GM21717 (cell line): ENCODE measurements at regions not wholly inside any gene's neighbourhood (a gene's known extent, or its start where the extent isn't known, plus 50 kb on each side); places are given as distances from the start of the nearest gene placed in this dataset.
"Not testable (repeated sequence)": the region's sequence is repeated elsewhere in the genome, so short reads cannot be mapped to it uniquely, and the experiment has no call there.

Experiments
- ATAC-seq: cut with Tn5 transposase; IDR thresholded peaks from one replicate; pipeline ENCODE4 v1.9.1; 2021; ENCODE audit warnings: mild to moderate bottlenecking, moderate library complexity; ENCODE audit not compliant: unreplicated experiment

DNA sequence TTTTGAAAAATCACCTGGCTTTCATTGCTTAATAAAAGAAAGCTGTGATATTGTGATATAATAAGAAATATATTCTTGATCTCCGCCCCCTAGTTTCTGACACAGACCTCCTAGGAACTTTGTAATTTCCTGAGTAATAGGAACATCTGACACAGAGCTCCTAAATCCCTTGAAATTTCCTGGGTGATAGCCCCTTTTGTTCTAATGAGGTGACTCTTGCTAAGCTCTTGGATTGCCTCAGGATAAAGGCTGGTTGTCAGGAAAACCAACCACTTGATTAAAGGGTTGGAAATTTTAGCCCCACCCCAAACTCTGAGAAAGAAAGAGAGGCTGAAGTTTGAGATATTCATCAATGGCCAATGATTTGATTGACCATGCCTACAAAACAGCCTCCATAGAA is 326.4 kb upstream of the KIF2B start:
- no peak for ATAC-seq

DNA sequence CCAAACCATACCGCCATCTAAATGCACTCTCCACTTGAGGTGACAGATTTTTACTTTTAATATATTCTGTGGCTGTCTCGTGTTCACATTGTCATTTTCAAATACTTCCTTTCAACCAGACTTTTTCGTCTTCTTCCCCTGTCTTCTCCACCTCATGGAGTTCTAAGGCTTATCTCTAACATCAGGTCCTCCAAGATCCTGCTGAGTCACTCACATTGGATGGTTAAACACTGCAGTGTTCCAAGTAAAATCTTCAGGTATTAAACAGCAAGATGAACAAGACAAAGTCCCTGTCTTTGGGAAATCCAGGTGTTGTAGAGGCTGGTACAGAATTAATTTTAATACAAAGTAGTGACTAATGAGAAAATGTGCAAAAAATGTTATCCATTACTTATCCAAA is 330.2 kb upstream of the KIF2B start:
- ATAC-seq: no peak

GRCh38 chr17:53490447-53490968 is 332.2 kb upstream of the KIF2B start:
- ATAC-seq: no peak

- no peak for ATAC-seq
These were observed 339.0 kb upstream of the KIF2B start for GRCh38 chr17:53483704-53484103.

GRCh38 chr17:53475002-53475401 is 347.7 kb upstream of the KIF2B start:
- ATAC-seq: no peak

DNA sequence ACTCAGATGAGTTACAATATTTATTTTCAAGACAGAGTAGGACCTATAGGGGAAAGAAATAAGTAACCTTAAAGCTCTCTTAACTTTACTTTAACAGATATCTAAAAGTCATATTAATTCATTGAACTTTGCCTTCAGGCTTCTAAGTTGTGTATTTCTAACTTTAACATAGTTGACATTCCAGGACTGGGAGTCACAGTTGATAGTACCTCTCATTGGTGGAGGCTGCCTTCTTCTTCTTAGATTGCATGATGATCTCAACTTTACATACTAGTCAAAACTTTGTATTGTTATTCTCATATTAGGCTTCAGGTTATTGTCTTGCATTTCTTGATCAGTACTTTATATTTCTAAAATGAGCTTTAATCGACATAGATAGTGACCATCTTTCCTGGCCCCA is 350.1 kb upstream of the KIF2B start:
- no peak for ATAC-seq

GRCh38 chr17:53471514-53471913 is 351.2 kb upstream of the KIF2B start:
- ATAC-seq: no peak

GRCh38 chr17:53470626-53471025 is 352.1 kb upstream of the KIF2B start:
- no peak for ATAC-seq

DNA sequence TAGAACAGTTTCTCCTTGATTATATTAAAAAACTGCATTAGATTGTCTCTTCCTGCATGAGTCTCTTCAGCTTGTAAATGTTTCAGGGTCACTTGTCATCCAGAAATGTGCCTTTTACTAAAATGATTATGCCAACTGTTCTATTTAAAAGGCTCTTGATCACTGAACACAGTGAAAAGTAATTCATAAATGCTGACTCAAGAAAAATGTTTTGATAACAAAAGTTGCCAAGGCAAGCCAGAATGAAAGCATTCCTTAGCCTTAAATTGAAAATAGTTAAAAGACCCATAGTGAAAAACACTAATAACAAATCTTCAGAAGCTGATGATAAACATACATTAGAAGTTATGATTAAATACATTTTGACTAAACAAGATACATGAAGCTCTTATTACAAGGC is 356.0 kb upstream of the KIF2B start:
- ATAC-seq: no peak

DNA sequence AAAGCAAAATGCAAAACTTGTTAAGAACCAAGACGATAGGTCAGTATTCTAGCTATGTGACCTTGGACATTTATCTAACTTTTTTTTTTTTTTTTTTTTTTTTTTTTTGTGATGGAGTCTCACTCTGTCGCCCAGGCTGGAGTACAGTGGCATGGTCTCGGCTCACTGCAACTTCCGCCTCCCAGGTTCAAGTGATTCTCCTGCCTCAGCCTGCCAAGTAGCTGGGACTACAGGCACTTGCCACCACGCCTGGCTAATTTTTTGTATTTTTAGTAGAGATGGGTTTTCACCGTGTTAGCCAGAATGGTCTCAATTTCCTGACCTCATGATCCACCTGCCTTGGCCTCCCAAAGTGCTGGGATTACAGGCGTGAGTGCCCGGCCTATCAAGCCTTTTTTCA is 358.3 kb upstream of the KIF2B start:
- ATAC-seq: not testable (repeated sequence)

- ATAC-seq: no peak
These were observed 359.4 kb upstream of the KIF2B start for GRCh38 chr17:53463363-53463762.

DNA sequence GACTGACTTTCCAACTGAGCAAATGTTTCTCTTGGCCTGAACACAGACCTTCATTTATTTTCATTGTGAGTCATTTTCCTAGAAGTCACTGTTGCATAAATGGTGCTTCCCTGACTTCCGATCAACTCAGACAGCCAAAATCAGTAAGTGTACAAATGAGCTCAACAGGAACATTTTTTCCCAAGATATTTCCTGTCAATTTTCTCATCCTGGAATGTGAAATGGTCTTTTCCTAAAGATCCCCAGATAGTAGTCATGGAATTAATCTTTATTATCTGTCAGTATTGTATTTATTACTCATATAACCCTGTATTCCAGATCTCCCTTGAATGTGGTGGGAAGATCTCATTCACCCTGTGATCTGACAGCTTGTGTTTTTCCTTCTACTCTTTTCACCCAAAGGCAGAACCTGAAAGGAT is 360.3 kb upstream of the KIF2B start:
- no peak for ATAC-seq

- not testable (repeated sequence) for ATAC-seq
These were observed 366.8 kb upstream of the KIF2B start for GRCh38 chr17:53455943-53456342.

DNA sequence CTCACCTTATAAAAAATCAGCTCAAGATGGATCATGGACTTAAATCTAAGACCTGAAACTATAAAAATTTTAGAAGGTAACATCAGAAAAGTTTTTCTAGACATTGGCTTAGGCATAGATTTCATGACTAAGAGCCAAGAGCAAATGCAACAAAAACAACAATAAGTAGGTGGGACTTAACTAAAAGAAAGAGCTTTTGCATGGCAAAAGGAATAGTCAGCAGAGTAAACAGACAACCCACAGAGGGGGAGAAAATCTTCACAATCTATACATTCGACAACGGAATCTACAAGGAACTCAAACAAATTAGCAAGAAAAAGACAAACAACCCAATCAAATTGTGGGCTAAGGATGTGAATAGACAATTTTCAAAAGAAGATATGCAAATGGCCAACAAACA is 368.4 kb upstream of the KIF2B start:
- no peak for ATAC-seq

- ATAC-seq: no peak
These were observed 373.4 kb upstream of the KIF2B start for GRCh38 chr17:53449324-53449723.

DNA sequence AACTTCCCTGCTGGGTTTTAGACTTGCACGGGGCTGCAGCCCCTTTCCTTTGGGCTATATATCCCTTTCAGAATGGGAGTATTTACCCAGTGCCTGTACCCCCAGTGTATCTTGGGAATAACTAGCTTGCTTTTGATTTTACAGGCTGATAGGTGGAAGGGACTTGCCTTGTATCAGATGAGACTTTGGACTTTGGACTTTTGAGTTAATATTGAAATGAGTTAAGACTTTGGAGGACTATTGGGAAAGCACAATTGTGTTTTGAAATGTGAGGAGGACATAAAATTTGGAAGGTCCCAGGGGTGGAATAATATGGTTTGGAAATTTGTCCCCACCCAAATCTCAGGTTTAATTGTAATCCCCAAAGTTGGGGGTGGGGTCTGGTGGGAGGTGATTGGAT is 393.8 kb upstream of the KIF2B start:
- no peak for ATAC-seq

GRCh38 chr17:53426505-53426904 is 396.2 kb upstream of the KIF2B start:
- ATAC-seq: no peak

- no peak for ATAC-seq
These were observed 402.6 kb upstream of the KIF2B start for GRCh38 chr17:53420035-53420641.

DNA sequence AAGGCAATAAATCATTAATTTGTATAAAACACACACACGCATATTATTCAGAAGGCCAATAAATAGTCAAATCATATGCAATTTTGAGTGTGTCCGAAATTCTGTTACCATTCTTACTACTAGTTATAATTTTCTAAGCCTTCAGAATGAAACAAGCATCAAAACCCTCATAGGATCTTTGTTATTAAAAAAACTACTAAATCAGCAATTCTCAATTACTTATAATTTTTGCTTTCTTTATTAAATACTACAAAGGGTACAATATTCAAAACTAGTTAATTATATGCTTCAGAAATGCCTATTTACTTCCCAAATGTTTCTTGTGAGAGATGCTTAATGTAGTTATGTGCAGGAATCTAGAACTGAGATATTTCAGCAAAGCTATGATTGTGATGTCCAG is 413.1 kb upstream of the KIF2B start:
- no peak for ATAC-seq

DNA sequence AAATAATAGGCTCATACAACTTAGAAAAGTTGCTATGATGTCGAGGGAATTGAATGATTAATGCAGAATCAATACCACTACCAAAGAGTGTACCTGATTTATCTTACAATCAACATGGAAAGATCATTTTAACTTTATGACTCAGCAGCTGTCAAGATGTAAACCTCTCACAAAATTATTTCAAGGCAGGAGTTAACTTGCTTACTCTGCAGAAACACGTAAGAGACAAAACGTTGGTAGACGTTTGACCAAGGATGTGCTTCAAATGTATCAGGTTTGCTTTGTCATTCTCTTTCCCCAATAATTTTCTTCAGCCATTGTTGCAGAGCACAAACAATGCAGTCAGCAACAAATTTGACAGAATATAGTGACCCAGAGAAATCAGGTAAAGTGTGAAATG is 415.8 kb upstream of the KIF2B start:
- ATAC-seq: no peak

- ATAC-seq: no peak
These were observed 431.5 kb upstream of the KIF2B start for GRCh38 chr17:53391197-53391596.

DNA sequence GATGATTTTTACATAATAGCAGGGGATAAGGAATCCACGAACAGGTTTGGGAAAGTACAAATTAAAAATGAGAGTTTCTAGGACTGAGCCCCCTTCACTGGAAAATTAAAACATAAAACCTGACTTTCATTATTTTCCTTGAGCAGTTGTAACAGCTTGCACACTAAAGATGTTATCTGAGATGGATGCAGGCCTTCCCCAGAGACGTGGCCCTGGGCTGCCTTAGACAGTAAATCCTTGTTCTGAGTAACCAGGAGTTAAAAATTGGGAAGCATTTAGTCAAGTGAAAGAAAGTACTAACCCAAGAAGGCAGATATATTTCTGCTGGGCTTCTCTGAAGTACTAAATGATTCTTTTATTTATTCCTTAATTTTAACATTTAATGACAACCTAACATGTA is 432.2 kb upstream of the KIF2B start:
- ATAC-seq: no peak

DNA sequence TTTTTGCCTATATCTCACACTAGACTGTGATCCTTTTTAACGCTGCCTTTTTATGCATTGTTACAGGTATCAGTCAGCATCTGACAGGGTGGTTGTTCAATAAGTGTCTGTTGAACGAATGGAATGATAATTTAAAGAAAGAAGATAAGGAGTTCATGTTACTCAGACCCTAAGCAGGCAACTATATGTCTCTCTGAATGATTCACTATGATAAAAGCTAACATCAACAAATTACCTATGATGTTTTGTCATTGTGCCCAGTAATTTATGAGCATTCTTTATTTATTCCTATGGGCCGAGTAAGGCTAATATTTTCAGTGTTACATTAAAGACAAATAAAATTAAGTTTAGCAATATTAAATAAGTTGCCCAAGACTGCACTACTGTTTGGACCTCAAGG is 435.0 kb upstream of the KIF2B start:
- no peak for ATAC-seq
